ENCODE measurements at regions not wholly inside any gene's neighbourhood (a gene's known extent, or its start where the extent isn't known, plus 50 kb on each side); places are given as distances from the start of the nearest gene placed in this dataset.
"Not testable (repeated sequence)": the region's sequence is repeated elsewhere in the genome, so short reads cannot be mapped to it uniquely, and the experiment has no call there.

DNA sequence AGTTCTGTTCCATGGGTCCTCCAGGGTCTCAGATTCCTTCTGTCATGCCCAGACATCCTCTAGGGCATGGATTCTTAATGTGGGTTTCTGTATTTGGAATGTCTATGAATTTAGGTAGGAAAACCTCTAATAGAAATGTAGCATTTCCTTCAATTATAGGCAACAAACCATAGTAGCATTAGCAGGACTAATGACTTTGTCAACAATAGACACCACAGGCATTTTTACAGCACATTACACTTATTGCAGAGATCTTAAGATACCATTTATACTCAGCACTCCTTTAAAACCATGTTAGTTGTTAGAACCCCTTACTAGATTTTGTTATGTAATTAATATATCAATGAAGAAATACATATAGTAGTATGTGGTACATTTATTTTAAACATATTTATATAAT lies 77.8 kb upstream of the TBC1D5 start:
- no peaks in the 10 kb centered on the region for H3K4me1 ChIP-seq (ENCODE audit: control insufficient read depth in 1 of 2, insufficient read depth in 2 of 2, low read depth in 1 of 2, low read length in 1 of 2)
- no peak overlapping the region for H3K4me3 ChIP-seq (ENCODE audit: low read depth in 2 of 2, low read length in 1 of 2)
- no peak for DNase-seq
- no peaks in the 10 kb centered on the region for H3K79me2 ChIP-seq (ENCODE audit: insufficient read depth)
- no peak overlapping the region for H3K4me2 ChIP-seq
- H3K36me3 ChIP-seq (replicated peaks in 1 of 2; ENCODE audit: control insufficient read depth in 1 of 2, insufficient read depth in 2 of 2, low read length in 1 of 2): no peaks in the 10 kb centered on the region
- ChIA-PET POLR2A (no interaction called here), CTCF (no interaction called here)
- H3K27ac ChIP-seq (ENCODE audit: low read depth in 2 of 2, low read length in 1 of 2): no peak overlapping the region
- no peak overlapping the region for H2AFZ ChIP-seq (ENCODE audit: low read depth)
- TF ChIP-seq EP300 (IDR thresholded peaks at IDR 0.05; ENCODE audit: borderline replicate concordance in 1 of 2, low read depth in 1 of 2, low read length in 1 of 2) (no peak), YY1 (IDR thresholded peaks at IDR 0.05; ENCODE audit: low read depth) (no peak), RAD21 (IDR thresholded peaks at IDR 0.05; ENCODE audit: low read length) (no peak), EZH2phosphoT487 (IDR thresholded peaks at IDR 0.05; ENCODE audit: borderline replicate concordance, low read depth) (no peak), FOSL2 (IDR thresholded peaks at IDR 0.05; ENCODE audit: borderline replicate concordance, low read depth) (no peak), MEF2A (IDR thresholded peaks at IDR 0.05; ENCODE audit: borderline replicate concordance, low read depth) (no peak), SIN3A (IDR thresholded peaks at IDR 0.05; ENCODE audit: borderline replicate concordance, low read depth, low read length) (no peak), FOXJ3 (CRISPR knock-in tag; IDR thresholded peaks at IDR 0.05) (no peak)
- TF ChIP-seq, protein P1, sequence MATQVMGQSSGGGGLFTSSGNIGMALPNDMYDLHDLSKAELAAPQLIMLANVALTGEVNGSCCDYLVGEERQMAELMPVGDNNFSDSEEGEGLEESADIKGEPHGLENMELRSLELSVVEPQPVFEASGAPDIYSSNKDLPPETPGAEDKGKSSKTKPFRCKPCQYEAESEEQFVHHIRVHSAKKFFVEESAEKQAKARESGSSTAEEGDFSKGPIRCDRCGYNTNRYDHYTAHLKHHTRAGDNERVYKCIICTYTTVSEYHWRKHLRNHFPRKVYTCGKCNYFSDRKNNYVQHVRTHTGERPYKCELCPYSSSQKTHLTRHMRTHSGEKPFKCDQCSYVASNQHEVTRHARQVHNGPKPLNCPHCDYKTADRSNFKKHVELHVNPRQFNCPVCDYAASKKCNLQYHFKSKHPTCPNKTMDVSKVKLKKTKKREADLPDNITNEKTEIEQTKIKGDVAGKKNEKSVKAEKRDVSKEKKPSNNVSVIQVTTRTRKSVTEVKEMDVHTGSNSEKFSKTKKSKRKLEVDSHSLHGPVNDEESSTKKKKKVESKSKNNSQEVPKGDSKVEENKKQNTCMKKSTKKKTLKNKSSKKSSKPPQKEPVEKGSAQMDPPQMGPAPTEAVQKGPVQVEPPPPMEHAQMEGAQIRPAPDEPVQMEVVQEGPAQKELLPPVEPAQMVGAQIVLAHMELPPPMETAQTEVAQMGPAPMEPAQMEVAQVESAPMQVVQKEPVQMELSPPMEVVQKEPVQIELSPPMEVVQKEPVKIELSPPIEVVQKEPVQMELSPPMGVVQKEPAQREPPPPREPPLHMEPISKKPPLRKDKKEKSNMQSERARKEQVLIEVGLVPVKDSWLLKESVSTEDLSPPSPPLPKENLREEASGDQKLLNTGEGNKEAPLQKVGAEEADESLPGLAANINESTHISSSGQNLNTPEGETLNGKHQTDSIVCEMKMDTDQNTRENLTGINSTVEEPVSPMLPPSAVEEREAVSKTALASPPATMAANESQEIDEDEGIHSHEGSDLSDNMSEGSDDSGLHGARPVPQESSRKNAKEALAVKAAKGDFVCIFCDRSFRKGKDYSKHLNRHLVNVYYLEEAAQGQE (IDR thresholded peaks at IDR 0.05; ENCODE audit: low read depth, low read length): no peak
- no peaks in the 10 kb centered on the region for H3F3A ChIP-seq (replicated peaks; ENCODE audit: insufficient read depth)
- no peaks in the 10 kb centered on the region for H3K9me2 ChIP-seq
- H3K9ac ChIP-seq: no peak overlapping the region
- H3K9me3 ChIP-seq: no peaks in the 10 kb centered on the region
- H3K27me3 ChIP-seq (ENCODE audit: insufficient read depth): no peaks in the 10 kb centered on the region
- no peaks in the 10 kb centered on the region for H4K20me1 ChIP-seq (ENCODE audit: insufficient read depth)

DNA sequence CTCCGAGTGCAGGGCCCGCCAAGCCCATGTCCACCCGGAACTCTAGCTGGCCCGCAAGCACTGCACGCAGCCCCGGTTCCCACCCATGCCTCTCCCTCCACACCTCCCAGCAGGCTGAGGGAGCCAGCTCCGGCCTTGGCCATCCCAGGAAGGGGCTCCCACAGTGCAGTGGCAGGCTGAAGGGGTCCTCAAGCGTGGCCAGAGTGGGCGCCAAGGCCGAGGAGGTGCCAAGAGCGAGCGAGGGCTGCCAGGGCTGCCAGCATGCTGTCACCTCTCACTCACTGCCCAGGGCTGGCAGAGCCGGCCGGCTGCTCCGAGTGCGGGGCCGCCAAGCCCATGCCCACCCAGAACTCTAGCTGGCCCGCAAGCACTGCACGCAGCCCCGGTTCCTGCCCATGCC lies 75.5 kb upstream of the TBC1D5 start:
- WGBS (ENCODE audit: low lambda C conversion rate): no CpG with 5 or more reads among the region's 20 CpGs
- POLR2A ChIA-PET: not testable (repeated sequence)

DNA sequence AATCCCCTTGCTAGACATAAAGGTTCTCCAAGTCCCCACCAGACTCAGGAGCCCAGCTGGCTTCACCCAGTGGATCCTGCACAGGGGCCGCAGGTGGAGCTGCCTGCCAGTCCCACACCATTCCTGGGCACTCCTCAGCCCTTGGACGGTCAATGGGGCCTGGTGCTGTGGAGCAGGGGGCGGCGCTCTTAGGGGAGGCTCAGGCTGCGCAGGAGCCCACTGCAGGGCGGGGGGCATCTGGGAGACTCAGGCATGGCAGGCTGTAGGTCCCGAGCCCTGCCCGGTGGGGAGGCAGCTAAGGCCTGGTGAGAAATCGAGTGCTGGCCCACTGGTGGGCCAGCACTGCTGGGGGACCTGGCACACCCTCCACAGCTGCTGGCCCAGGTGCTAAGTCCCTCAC lies 75.1 kb upstream of the TBC1D5 start:
- CTCF ChIA-PET: no interaction called here

More for the DNA sequence above, 75.5 kb upstream of the TBC1D5 start:
- CTCF ChIA-PET; H3K79me2 ChIP-seq (ENCODE audit: insufficient read depth); H3K9me3 ChIP-seq; H2AFZ ChIP-seq (ENCODE audit: low read depth); H3K4me1 ChIP-seq (ENCODE audit: control insufficient read depth in 1 of 2, insufficient read depth in 2 of 2, low read depth in 1 of 2, low read length in 1 of 2); H3K4me2 ChIP-seq; H3K9me2 ChIP-seq; H3K27ac ChIP-seq (ENCODE audit: low read depth in 2 of 2, low read length in 1 of 2); DNase-seq; H3K9ac ChIP-seq; H3K36me3 ChIP-seq (replicated peaks in 1 of 2; ENCODE audit: control insufficient read depth in 1 of 2, insufficient read depth in 2 of 2, low read length in 1 of 2); H4K20me1 ChIP-seq (ENCODE audit: insufficient read depth); H3K4me3 ChIP-seq (ENCODE audit: low read depth in 2 of 2, low read length in 1 of 2); H3F3A ChIP-seq (replicated peaks; ENCODE audit: insufficient read depth); H3K27me3 ChIP-seq (ENCODE audit: insufficient read depth): not testable (repeated sequence)

DNA sequence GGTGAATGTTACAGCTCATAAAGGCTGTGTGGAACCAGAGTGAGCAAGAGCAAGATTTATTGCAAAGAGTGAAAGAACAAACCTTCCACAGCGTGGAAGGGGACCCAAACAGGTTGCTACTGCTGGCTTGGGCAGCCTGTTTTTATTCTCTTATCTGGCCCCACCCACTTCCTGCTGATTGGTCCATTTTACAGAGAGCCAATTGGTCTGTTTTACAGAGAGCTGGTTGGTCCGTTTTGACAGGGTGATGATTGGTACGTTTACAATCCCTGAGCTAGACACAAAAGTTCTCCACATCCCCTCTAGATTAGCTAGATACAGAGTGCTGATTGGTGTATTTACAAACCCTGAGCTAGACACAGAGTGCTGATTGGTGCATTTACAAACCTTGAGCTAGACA lies 74.4 kb upstream of the TBC1D5 start:
- CTCF ChIA-PET; H3K27ac ChIP-seq (ENCODE audit: low read depth in 2 of 2, low read length in 1 of 2); DNase-seq; H3F3A ChIP-seq (replicated peaks; ENCODE audit: insufficient read depth); H3K9me2 ChIP-seq; H3K4me2 ChIP-seq; H3K9ac ChIP-seq; H3K9me3 ChIP-seq; H3K79me2 ChIP-seq (ENCODE audit: insufficient read depth); H2AFZ ChIP-seq (ENCODE audit: low read depth); H4K20me1 ChIP-seq (ENCODE audit: insufficient read depth); POLR2A ChIA-PET; H3K36me3 ChIP-seq (replicated peaks in 1 of 2; ENCODE audit: control insufficient read depth in 1 of 2, insufficient read depth in 2 of 2, low read length in 1 of 2); H3K4me3 ChIP-seq (ENCODE audit: low read depth in 2 of 2, low read length in 1 of 2); H3K4me1 ChIP-seq (ENCODE audit: control insufficient read depth in 1 of 2, insufficient read depth in 2 of 2, low read depth in 1 of 2, low read length in 1 of 2); H3K27me3 ChIP-seq (ENCODE audit: insufficient read depth): not testable (repeated sequence)
- 74% methylated on average over 3 of the region's 3 CpGs for WGBS (ENCODE audit: low lambda C conversion rate)

More for the DNA sequence above, 75.1 kb upstream of the TBC1D5 start:
- POLR2A ChIA-PET: no interaction called here
- Histone ChIP-seq H3K9me2 (no peaks in the 10 kb centered on the region), H4K20me1 (ENCODE audit: insufficient read depth) (no peaks in the 10 kb centered on the region), H3K36me3 (replicated peaks in 1 of 2; ENCODE audit: control insufficient read depth in 1 of 2, insufficient read depth in 2 of 2, low read length in 1 of 2) (no peaks in the 10 kb centered on the region), H3K4me1 (ENCODE audit: control insufficient read depth in 1 of 2, insufficient read depth in 2 of 2, low read depth in 1 of 2, low read length in 1 of 2) (no peaks in the 10 kb centered on the region), H3K4me2 (no peak overlapping the region), H3K4me3 (ENCODE audit: low read depth in 2 of 2, low read length in 1 of 2) (no peak overlapping the region), H3K27me3 (ENCODE audit: insufficient read depth) (no peaks in the 10 kb centered on the region), H2AFZ (ENCODE audit: low read depth) (no peak overlapping the region), H3K9me3 (no peaks in the 10 kb centered on the region), H3K79me2 (ENCODE audit: insufficient read depth) (no peaks in the 10 kb centered on the region), H3F3A (replicated peaks; ENCODE audit: insufficient read depth) (no peaks in the 10 kb centered on the region), H3K27ac (ENCODE audit: low read depth in 2 of 2, low read length in 1 of 2) (no peak overlapping the region), H3K9ac (no peak overlapping the region)
- no peak for DNase-seq
- 81% methylated on average over 7 of the region's 9 CpGs for WGBS (ENCODE audit: low lambda C conversion rate)
- no peak for TF ChIP-seq EP300 (IDR thresholded peaks at IDR 0.05; ENCODE audit: borderline replicate concordance in 1 of 2, low read depth in 1 of 2, low read length in 1 of 2)
- TF ChIP-seq, protein P2, sequence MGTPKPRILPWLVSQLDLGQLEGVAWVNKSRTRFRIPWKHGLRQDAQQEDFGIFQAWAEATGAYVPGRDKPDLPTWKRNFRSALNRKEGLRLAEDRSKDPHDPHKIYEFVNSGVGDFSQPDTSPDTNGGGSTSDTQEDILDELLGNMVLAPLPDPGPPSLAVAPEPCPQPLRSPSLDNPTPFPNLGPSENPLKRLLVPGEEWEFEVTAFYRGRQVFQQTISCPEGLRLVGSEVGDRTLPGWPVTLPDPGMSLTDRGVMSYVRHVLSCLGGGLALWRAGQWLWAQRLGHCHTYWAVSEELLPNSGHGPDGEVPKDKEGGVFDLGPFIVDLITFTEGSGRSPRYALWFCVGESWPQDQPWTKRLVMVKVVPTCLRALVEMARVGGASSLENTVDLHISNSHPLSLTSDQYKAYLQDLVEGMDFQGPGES (IDR thresholded peaks at IDR 0.05; ENCODE audit: low read depth, low read length): no peak
- TF ChIP-seq RCOR1 (IDR thresholded peaks at IDR 0.05; ENCODE audit: low read length): no peak
- no peak for TF ChIP-seq ELF1 (IDR thresholded peaks at IDR 0.05)

Data from SK-N-SH (cell line).